ENCODE measurements at regions not wholly inside any gene's neighbourhood (a gene's known extent, or its start where the extent isn't known, plus 50 kb on each side); places are given as distances from the start of the nearest gene placed in this dataset.
A peak's percentile ranks its signal among the peaks of the same experiment; 100 is the strongest.
"Not testable (repeated sequence)": the region's sequence is repeated elsewhere in the genome, so short reads cannot be mapped to it uniquely, and the experiment has no call there.

DNA sequence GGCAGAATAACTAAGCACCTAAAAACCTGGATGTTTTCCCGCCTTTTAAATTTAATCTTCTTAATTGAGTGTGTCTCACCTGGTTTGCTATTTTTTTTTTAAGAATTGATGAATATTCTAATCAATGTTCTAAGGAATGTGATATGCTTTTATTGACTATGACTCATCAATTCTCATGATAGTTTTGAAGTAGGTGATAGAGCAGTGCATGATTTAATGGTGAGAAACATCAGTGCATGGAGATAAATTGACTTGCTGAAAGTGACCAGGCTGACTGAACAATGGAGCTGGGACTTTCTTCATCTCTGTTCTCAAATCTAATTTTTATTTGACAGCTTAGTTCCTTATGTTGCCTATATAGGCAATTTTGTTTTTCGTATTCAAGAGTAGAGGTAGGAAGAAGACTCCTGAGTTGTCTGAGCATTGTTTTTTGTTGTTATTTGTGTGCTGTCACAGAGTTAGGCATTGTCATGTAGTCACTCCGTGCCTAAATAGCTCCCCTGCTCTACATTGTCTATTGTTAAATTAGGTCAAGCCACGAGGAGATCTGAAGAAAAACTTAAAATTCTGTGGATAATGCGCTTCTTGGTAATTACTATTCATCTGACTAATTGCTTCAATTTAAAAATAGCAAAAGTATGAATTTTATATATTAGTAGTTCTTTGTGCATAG is 59.0 kb upstream of the NUTM2F start:
- Histone ChIP-seq H3K79me2 (ENCODE audit: low read depth) (peaks cover 68% of the 10 kb centered on the region), H3K4me2 (peak overlapping the region; percentile 22)
- not testable (repeated sequence) for H3K9me3 ChIP-seq (ENCODE audit: low read depth); H3K27me3 ChIP-seq; H3K36me3 Mint-ChIP-seq; H3K4me1 Mint-ChIP-seq; H2AFZ ChIP-seq (replicated peaks); H3K9me3 Mint-ChIP-seq; H3K4me3 Mint-ChIP-seq; H3K9ac ChIP-seq; H3K36me3 ChIP-seq; H3K27me3 Mint-ChIP-seq (ENCODE audit: insufficient read depth, low read depth); DNase-seq (ENCODE audit: low spot score); H3K4me3 ChIP-seq; H4K20me1 ChIP-seq (ENCODE audit: low read depth); H3K27ac ChIP-seq; H3K27ac Mint-ChIP-seq; H3K4me1 ChIP-seq; H3F3A ChIP-seq (ENCODE audit: low read depth)

DNA sequence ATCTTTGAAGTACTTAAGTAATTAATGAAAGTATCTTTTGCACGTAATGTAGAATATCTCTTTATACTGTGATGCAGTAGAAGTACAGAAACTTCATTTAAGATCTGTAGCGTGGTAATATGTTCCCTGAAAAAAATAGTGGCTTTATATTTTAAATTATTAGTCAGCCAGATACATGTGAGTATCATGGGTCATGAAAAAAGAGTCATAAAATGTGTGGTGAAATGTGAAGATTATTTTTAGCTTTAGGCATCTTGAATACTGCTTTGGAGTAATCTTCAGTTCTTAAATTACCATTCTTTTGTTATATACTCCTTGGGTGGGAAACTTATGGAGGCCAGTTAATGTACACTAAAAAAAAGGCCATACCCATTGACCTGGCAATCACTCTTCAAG is 59.6 kb upstream of the NUTM2F start:
- H3K27me3 ChIP-seq; DNase-seq (ENCODE audit: low spot score); H3K27me3 Mint-ChIP-seq (ENCODE audit: insufficient read depth, low read depth); H2AFZ ChIP-seq (replicated peaks); H3K4me1 ChIP-seq; H3K4me2 ChIP-seq; H4K20me1 ChIP-seq (ENCODE audit: low read depth); H3K36me3 ChIP-seq; H3K9me3 ChIP-seq (ENCODE audit: low read depth); H3K4me1 Mint-ChIP-seq; H3F3A ChIP-seq (ENCODE audit: low read depth); H3K9me3 Mint-ChIP-seq; H3K9ac ChIP-seq; H3K4me3 ChIP-seq; H3K27ac Mint-ChIP-seq; H3K36me3 Mint-ChIP-seq; H3K27ac ChIP-seq; H3K4me3 Mint-ChIP-seq: not testable (repeated sequence)
- H3K79me2 ChIP-seq (ENCODE audit: low read depth), result peaks cover 65% of the 10 kb centered on the region

GRCh38 chr9:94390425-94391098 is 62.1 kb upstream of the NUTM2F start:
- not testable (repeated sequence) for H3K36me3 Mint-ChIP-seq, H3K4me3 ChIP-seq

DNA sequence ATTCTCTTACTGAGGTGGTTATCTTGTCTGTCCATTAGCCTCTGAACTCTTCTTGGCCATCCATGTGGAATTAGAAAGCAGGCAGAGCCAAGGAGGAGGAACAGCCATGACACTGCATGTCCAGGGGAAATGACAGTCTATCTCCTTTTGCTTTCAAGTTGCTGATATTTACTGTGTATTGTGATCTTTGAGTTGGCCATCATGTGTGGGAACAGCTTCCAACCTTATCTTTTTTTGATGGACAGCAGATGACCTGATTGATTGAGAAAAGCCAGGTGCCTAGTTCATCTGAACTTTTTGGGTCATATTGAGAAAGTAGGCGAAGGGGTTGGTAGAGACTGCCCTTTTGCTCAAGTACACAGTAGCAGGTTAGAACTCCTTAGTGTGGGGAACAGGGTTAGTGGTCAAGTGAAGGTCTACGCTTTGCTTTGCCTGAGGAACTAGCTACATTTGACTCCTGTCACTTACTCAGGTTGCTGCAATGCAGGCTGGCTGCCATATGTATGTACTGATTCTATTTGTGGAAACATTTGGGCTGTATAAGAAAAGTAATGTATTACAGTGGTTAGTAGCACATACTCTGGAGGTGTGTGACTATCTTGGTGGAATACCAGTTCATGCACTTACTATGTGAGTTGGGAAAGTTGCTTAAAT is 64.7 kb upstream of the NUTM2F start:
- peaks cover 10% of the 10 kb centered on the region for H3K36me3 Mint-ChIP-seq
- not testable (repeated sequence) for H3K4me1 ChIP-seq; H3K27ac ChIP-seq; H3K4me2 ChIP-seq; H2AFZ ChIP-seq (replicated peaks); H4K20me1 ChIP-seq (ENCODE audit: low read depth); H3F3A ChIP-seq (ENCODE audit: low read depth); H3K4me1 Mint-ChIP-seq; H3K4me3 ChIP-seq; H3K9ac ChIP-seq; H3K27me3 Mint-ChIP-seq (ENCODE audit: insufficient read depth, low read depth); DNase-seq (ENCODE audit: low spot score); H3K9me3 Mint-ChIP-seq; H3K36me3 ChIP-seq; H3K27ac Mint-ChIP-seq; H3K4me3 Mint-ChIP-seq; H3K27me3 ChIP-seq; H3K9me3 ChIP-seq (ENCODE audit: low read depth)
- H3K79me2 ChIP-seq (ENCODE audit: low read depth), result peaks cover 47% of the 10 kb centered on the region

More at GRCh38 chr9:94390425-94391098, 62.1 kb upstream of the NUTM2F start:
- peak overlapping the region; percentile 6 for H3K27ac Mint-ChIP-seq
- H3K9me3 Mint-ChIP-seq; H3K4me2 ChIP-seq; H2AFZ ChIP-seq (replicated peaks); H3K36me3 ChIP-seq; H4K20me1 ChIP-seq (ENCODE audit: low read depth); H3K27me3 Mint-ChIP-seq (ENCODE audit: insufficient read depth, low read depth); DNase-seq (ENCODE audit: low spot score); H3K4me3 Mint-ChIP-seq; H3K27me3 ChIP-seq; H3K4me1 Mint-ChIP-seq; H3K4me1 ChIP-seq; H3K27ac ChIP-seq; H3K9ac ChIP-seq; H3K9me3 ChIP-seq (ENCODE audit: low read depth); H3F3A ChIP-seq (ENCODE audit: low read depth): not testable (repeated sequence)
- peaks cover 54% of the 10 kb centered on the region for H3K79me2 ChIP-seq (ENCODE audit: low read depth)

DNA sequence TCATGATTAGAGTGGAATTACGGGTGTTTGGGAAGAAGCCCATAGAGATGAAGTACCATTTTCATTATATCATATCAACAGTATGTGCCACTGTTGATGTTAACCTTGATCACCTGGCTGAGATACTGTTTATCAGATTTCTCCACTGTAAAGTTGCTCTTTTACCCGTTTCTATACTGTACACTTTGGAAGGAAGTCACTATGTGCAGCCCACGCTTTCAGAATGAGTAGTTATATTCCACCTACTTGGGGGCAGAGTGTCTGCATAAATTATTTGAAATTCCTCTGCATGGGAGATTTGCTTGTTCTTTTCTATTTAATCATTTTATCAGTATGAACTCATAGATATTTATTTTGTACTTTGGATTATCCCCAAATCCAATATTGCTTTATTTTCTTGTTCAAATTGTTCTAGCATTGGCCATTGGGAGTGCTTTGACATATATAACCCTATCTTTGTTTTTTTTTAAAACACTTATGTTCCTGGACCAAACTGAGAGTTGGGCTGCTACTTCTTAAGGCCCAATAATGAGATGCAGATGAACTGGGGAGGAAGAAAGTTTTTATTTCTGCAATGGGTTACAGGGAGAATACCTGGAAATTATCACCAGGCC is 69.4 kb upstream of the NUTM2F start:
- H3K9ac ChIP-seq; H3K9me3 ChIP-seq (ENCODE audit: low read depth); H3K4me3 ChIP-seq; H3K9me3 Mint-ChIP-seq; H3K4me2 ChIP-seq; DNase-seq (ENCODE audit: low spot score); H3K36me3 ChIP-seq; H4K20me1 ChIP-seq (ENCODE audit: low read depth); H3F3A ChIP-seq (ENCODE audit: low read depth); H3K27me3 ChIP-seq; H3K27ac Mint-ChIP-seq; H2AFZ ChIP-seq (replicated peaks); H3K4me1 Mint-ChIP-seq; H3K27ac ChIP-seq; H3K36me3 Mint-ChIP-seq; H3K4me3 Mint-ChIP-seq; H3K27me3 Mint-ChIP-seq (ENCODE audit: insufficient read depth, low read depth); H3K4me1 ChIP-seq: not testable (repeated sequence)
- H3K79me2 ChIP-seq (ENCODE audit: low read depth), result peaks cover 56% of the 10 kb centered on the region

- H3K36me3 ChIP-seq; H3K4me3 ChIP-seq; H3K4me1 ChIP-seq; H4K20me1 ChIP-seq (ENCODE audit: low read depth); H3K9me3 Mint-ChIP-seq; H3K4me2 ChIP-seq; DNase-seq (ENCODE audit: low spot score); H3K9me3 ChIP-seq (ENCODE audit: low read depth); H2AFZ ChIP-seq (replicated peaks); H3K9ac ChIP-seq; H3K27me3 Mint-ChIP-seq (ENCODE audit: insufficient read depth, low read depth); H3K36me3 Mint-ChIP-seq; H3K27me3 ChIP-seq; H3K27ac Mint-ChIP-seq; H3F3A ChIP-seq (ENCODE audit: low read depth); H3K4me1 Mint-ChIP-seq; H3K4me3 Mint-ChIP-seq; H3K27ac ChIP-seq: not testable (repeated sequence)
- H3K79me2 ChIP-seq (ENCODE audit: low read depth), result peaks cover 74% of the 10 kb centered on the region
Observed at GRCh38 chr9:94400461-94400860, 72.0 kb upstream of the NUTM2F start.

GRCh38 chr9:94402795-94403194 is 74.4 kb upstream of the NUTM2F start:
- H4K20me1 ChIP-seq (ENCODE audit: low read depth); H3K4me3 ChIP-seq; H3K36me3 Mint-ChIP-seq; H3K9ac ChIP-seq; H3K9me3 Mint-ChIP-seq; H3K4me3 Mint-ChIP-seq; H3K4me1 Mint-ChIP-seq; H3K9me3 ChIP-seq (ENCODE audit: low read depth); H3K27me3 Mint-ChIP-seq (ENCODE audit: insufficient read depth, low read depth); H3K27me3 ChIP-seq; DNase-seq (ENCODE audit: low spot score); H3F3A ChIP-seq (ENCODE audit: low read depth); H3K27ac ChIP-seq; H2AFZ ChIP-seq (replicated peaks); H3K27ac Mint-ChIP-seq; H3K4me1 ChIP-seq; H3K36me3 ChIP-seq; H3K4me2 ChIP-seq: not testable (repeated sequence)
- H3K79me2 ChIP-seq (ENCODE audit: low read depth), result peaks cover 74% of the 10 kb centered on the region

GRCh38 chr9:94403571-94403970 is 75.1 kb upstream of the NUTM2F start:
- not testable (repeated sequence) for DNase-seq (ENCODE audit: low spot score); H3K9me3 ChIP-seq (ENCODE audit: low read depth); H3K9ac ChIP-seq; H3K4me1 Mint-ChIP-seq; H3K27me3 ChIP-seq; H3K27ac ChIP-seq; H3K36me3 ChIP-seq; H3K9me3 Mint-ChIP-seq; H3K36me3 Mint-ChIP-seq; H3K4me2 ChIP-seq; H3K4me1 ChIP-seq; H2AFZ ChIP-seq (replicated peaks); H4K20me1 ChIP-seq (ENCODE audit: low read depth); H3K27ac Mint-ChIP-seq; H3K27me3 Mint-ChIP-seq (ENCODE audit: insufficient read depth, low read depth); H3F3A ChIP-seq (ENCODE audit: low read depth); H3K4me3 ChIP-seq; H3K4me3 Mint-ChIP-seq
- peaks cover 76% of the 10 kb centered on the region for H3K79me2 ChIP-seq (ENCODE audit: low read depth)

All from neural progenitor cell (in vitro differentiated cells).